Suppressor macrophage treated with lipopolysaccharide for 4 hours (primary cell): ENCODE measurements at regions not wholly inside any gene's neighbourhood (a gene's known extent, or its start where the extent isn't known, plus 50 kb on each side); places are given as distances from the start of the nearest gene placed in this dataset.
A peak's percentile ranks its signal among the peaks of the same experiment; 100 is the strongest.
"Not testable (repeated sequence)": the region's sequence is repeated elsewhere in the genome, so short reads cannot be mapped to it uniquely, and the experiment has no call there.

ENCODE experiments used
- DNase-seq: peaks from one replicate; pipeline ENCODE4 v3.0.0-alpha.2; 2020

GRCh38 chr7:16085780-16086179, 335.6 kb downstream of the CRPPA start:
- DNase-seq: not testable (repeated sequence)

GRCh38 chr7:16084875-16085274, 336.5 kb downstream of the CRPPA start:
- no peak for DNase-seq

- DNase-seq: no peak
These were observed 337.0 kb downstream of the CRPPA start for GRCh38 chr7:16084370-16084769.

GRCh38 chr7:16083931-16084330, 337.4 kb downstream of the CRPPA start:
- DNase-seq: no peak

- no peak for DNase-seq
These were observed 341.2 kb downstream of the CRPPA start for GRCh38 chr7:16080131-16080530.

GRCh38 chr7:16079723-16080122, 341.6 kb downstream of the CRPPA start:
- no peak for DNase-seq

- peak; percentile 51 for DNase-seq
These were observed 343.0 kb downstream of the CRPPA start for GRCh38 chr7:16078076-16078952.

GRCh38 chr7:16071246-16071857, 350.0 kb downstream of the CRPPA start:
- peak; percentile 82 for DNase-seq

- no peak for DNase-seq
These were observed 350.5 kb downstream of the CRPPA start for GRCh38 chr7:16070806-16071205.

- DNase-seq: no peak
These were observed 351.3 kb downstream of the CRPPA start for GRCh38 chr7:16069998-16070397.

- DNase-seq: no peak
These were observed 353.2 kb downstream of the CRPPA start for GRCh38 chr7:16068183-16068582.

- no peak for DNase-seq
These were observed 353.6 kb downstream of the CRPPA start for GRCh38 chr7:16067711-16068110.

- no peak for DNase-seq
These were observed 354.4 kb downstream of the CRPPA start for GRCh38 chr7:16066805-16067459.

- DNase-seq: no peak
These were observed 355.4 kb downstream of the CRPPA start for GRCh38 chr7:16065939-16066338.

GRCh38 chr7:16063716-16064675, 357.3 kb downstream of the CRPPA start:
- DNase-seq: no peak

GRCh38 chr7:16063221-16063620, 358.1 kb downstream of the CRPPA start:
- DNase-seq: peak; percentile 59

- peak; percentile 18 for DNase-seq
These were observed 359.1 kb downstream of the CRPPA start for GRCh38 chr7:16062269-16062668.

- DNase-seq: peak; percentile 29
These were observed 359.7 kb downstream of the CRPPA start for GRCh38 chr7:16061630-16062029.

- no peak for DNase-seq
These were observed 360.3 kb downstream of the CRPPA start for GRCh38 chr7:16061011-16061410.

GRCh38 chr7:16060502-16060901, 360.8 kb downstream of the CRPPA start:
- DNase-seq: no peak

- peak; percentile 80 for DNase-seq
These were observed 365.9 kb downstream of the CRPPA start for GRCh38 chr7:16055263-16055976.
